ENCODE measurements at regions not wholly inside any gene's neighbourhood (a gene's known extent, or its start where the extent isn't known, plus 50 kb on each side); places are given as distances from the start of the nearest gene placed in this dataset.

GRCh38 chr2:18282026-18282425, 278.4 kb downstream of the RDH14 start:
- no peak for TF ChIP-seq CTCF (IDR thresholded peaks at IDR 0.05)
- TF ChIP-seq POLR2A (IDR thresholded peaks at IDR 0.05): no peak
- no peak for TF ChIP-seq POLR2AphosphoS5 (IDR thresholded peaks at IDR 0.05)
- TF ChIP-seq EP300 (IDR thresholded peaks at IDR 0.05): no peak

All from suprapubic skin (tissue), 4 donors.